HG03558 (cell line): ENCODE measurements at regions not wholly inside any gene's neighbourhood (a gene's known extent, or its start where the extent isn't known, plus 50 kb on each side); places are given as distances from the start of the nearest gene placed in this dataset.

Experiments
- ATAC-seq: cut with Tn5 transposase; IDR thresholded peaks from one replicate; pipeline ENCODE4 v1.9.1; 2021; ENCODE audit warnings: moderate number of reproducible peaks; ENCODE audit not compliant: unreplicated experiment; ENCODE audit errors: extremely low read depth

GRCh38 chr12:87140262-87140661, 884.1 kb upstream of the MGAT4C start:
- ATAC-seq: no peak

- no peak for ATAC-seq
Measured at GRCh38 chr12:87137220-87137619, 881.0 kb upstream of the MGAT4C start.

GRCh38 chr12:87136330-87136976, 880.3 kb upstream of the MGAT4C start:
- no peak for ATAC-seq

- ATAC-seq: no peak
Measured at GRCh38 chr12:87127272-87127671, 871.1 kb upstream of the MGAT4C start.

GRCh38 chr12:87121896-87122295, 865.7 kb upstream of the MGAT4C start:
- no peak for ATAC-seq

- no peak for ATAC-seq
Measured at GRCh38 chr12:87120440-87120839, 864.2 kb upstream of the MGAT4C start.

- no peak for ATAC-seq
Measured at GRCh38 chr12:87119713-87120112, 863.5 kb upstream of the MGAT4C start.

GRCh38 chr12:87117526-87117925, 861.3 kb upstream of the MGAT4C start:
- ATAC-seq: no peak

- no peak for ATAC-seq
Measured at GRCh38 chr12:87116780-87117179, 860.6 kb upstream of the MGAT4C start.

GRCh38 chr12:87112571-87113345, 856.6 kb upstream of the MGAT4C start:
- ATAC-seq: no peak

GRCh38 chr12:87107766-87108165, 851.6 kb upstream of the MGAT4C start:
- no peak for ATAC-seq

- no peak for ATAC-seq
Measured at GRCh38 chr12:87107270-87107669, 851.1 kb upstream of the MGAT4C start.

- no peak for ATAC-seq
Measured at GRCh38 chr12:87096082-87096585, 839.9 kb upstream of the MGAT4C start.

GRCh38 chr12:87094356-87094755, 838.2 kb upstream of the MGAT4C start:
- no peak for ATAC-seq

GRCh38 chr12:87092421-87092820, 836.2 kb upstream of the MGAT4C start:
- ATAC-seq: no peak

- no peak for ATAC-seq
Measured at GRCh38 chr12:87086118-87086891, 830.1 kb upstream of the MGAT4C start.

GRCh38 chr12:87085286-87085685, 829.1 kb upstream of the MGAT4C start:
- no peak for ATAC-seq

- no peak for ATAC-seq
Measured at GRCh38 chr12:87082756-87083155, 826.6 kb upstream of the MGAT4C start.

GRCh38 chr12:87074781-87075180, 818.6 kb upstream of the MGAT4C start:
- no peak for ATAC-seq

GRCh38 chr12:87066326-87066725, 810.1 kb upstream of the MGAT4C start:
- no peak for ATAC-seq

- ATAC-seq: no peak
Measured at GRCh38 chr12:87059231-87059630, 803.0 kb upstream of the MGAT4C start.
